ENCODE measurements at regions not wholly inside any gene's neighbourhood (a gene's known extent, or its start where the extent isn't known, plus 50 kb on each side); places are given as distances from the start of the nearest gene placed in this dataset.
A peak's percentile ranks its signal among the peaks of the same experiment; 100 is the strongest.

DNA sequence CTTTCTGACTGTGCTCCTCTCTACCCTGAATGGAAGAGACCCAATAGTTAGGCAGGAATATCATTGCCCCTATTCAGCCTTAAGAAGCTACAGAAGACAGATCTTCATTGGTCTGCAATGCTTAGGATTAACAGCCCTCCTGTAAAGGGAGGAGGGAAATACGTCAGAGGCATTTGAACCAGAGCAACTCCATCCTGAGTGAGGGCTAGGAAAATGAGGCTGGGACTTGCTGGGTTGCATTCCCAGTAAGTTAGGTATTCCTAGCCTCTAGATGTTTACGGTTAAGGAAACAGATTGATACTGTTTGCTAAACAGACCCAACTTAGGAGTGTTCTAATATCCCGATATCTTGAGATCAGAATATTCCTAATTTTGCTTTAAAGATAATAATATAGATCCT is 63.5 kb downstream of the PCDH18 start:
- DNase-seq (ENCODE audit: low spot score) (no peak), ATAC-seq (no peak)
- intact Hi-C loops (cut with DNase I): no loop called here

- ATAC-seq (no peak), DNase-seq (ENCODE audit: low spot score) (no peak)
- intact Hi-C loops (cut with DNase I): no loop called here
These were observed 64.8 kb downstream of the PCDH18 start for GRCh38 chr4:137467537-137467936.

- DNase-seq (ENCODE audit: low spot score) (no peak), ATAC-seq (no peak)
- intact Hi-C loops (cut with DNase I): no loop called here
These were observed 68.8 kb downstream of the PCDH18 start for GRCh38 chr4:137463377-137464003.

DNA sequence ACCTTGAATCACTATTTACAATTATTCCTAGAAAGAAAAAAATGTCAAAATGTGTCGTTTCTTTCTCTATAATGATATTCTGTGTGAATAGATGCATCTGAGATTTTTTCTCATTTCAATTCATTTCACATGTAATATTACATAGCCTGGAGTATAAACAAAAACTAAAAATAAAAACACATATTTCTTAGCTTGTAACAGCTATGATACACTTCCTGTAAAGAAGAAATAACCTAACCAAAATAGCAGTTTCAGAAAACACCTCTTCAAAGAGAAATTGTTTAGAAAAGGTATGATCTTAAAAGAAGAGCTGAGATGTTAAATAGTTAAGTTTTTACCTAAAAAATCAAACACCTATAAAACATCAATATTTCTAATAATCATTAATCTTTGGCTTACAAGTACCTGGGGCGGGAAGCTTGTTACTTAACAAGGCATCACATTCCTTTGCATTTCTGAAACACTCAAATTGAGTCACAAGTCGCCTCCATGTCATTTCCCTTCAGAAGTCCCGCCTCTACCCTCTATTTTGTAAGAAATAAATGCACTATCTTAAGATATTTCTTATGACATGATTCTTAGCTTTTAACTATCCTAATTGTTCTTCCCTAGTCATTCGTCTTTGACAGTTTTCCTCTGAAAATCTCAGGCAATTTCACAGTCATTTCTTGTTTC is 76.5 kb downstream of the PCDH18 start:
- DNase-seq (ENCODE audit: low spot score) (no peak), ATAC-seq (no peak)
- intact Hi-C loops (cut with DNase I): no loop called here

- DNase-seq (ENCODE audit: low spot score): no peak
- ATAC-seq: no peak
- intact Hi-C loops (cut with DNase I): no loop called here
These were observed 77.5 kb downstream of the PCDH18 start for GRCh38 chr4:137454767-137455166.

- intact Hi-C loops (cut with DNase I): no loop called here
- DNase-seq (ENCODE audit: low spot score) (no peak), ATAC-seq (no peak)
These were observed 79.5 kb downstream of the PCDH18 start for GRCh38 chr4:137452799-137453198.

DNA sequence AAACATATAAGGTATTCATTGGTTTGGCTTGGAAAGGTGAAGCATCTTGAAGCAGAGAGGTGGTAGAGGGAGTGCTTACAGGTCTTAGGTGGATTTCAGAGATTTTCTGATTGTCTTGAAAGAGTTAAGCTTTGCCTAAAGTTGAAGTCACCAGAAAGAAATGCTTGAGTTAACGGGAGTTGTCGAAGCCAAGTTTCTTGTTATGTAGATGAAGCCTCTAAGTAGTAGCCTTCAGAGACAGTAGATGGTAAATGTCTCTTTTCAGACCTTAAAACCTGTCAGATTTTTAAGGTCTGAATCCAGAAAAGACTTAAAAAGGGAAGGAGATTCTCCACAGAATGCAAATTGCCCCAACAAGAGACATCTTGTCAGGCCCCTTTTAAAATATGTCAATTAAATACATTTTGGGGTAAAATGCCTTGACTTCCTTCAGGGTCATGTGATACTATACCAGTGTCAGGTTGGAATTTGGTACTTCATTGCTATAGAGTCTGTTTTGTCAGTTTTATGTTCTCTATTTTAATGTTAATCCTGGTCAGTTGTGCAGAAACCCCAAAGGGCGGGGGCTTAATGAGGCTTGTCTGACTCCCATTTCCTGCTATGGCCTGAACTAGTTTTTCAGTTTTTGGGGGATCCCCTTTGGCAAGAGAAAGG is 81.0 kb downstream of the PCDH18 start:
- ATAC-seq: no peak

GRCh38 chr4:137448402-137448801 is 83.9 kb downstream of the PCDH18 start:
- ATAC-seq (no peak), DNase-seq (ENCODE audit: low spot score) (no peak)
- intact Hi-C loops (cut with DNase I): no loop called here

More for the DNA sequence above, 81.0 kb downstream of the PCDH18 start:
- no peak for DNase-seq (ENCODE audit: low spot score)
- intact Hi-C loops (cut with DNase I): no loop called here

- intact Hi-C loops (cut with DNase I): no loop called here
- DNase-seq (ENCODE audit: low spot score) (no peak), ATAC-seq (no peak)
These were observed 86.2 kb downstream of the PCDH18 start for GRCh38 chr4:137446071-137446470.

- intact Hi-C loops (cut with DNase I): no loop called here
- ATAC-seq (no peak), DNase-seq (ENCODE audit: low spot score) (no peak)
These were observed 89.1 kb downstream of the PCDH18 start for GRCh38 chr4:137443031-137443800.

DNA sequence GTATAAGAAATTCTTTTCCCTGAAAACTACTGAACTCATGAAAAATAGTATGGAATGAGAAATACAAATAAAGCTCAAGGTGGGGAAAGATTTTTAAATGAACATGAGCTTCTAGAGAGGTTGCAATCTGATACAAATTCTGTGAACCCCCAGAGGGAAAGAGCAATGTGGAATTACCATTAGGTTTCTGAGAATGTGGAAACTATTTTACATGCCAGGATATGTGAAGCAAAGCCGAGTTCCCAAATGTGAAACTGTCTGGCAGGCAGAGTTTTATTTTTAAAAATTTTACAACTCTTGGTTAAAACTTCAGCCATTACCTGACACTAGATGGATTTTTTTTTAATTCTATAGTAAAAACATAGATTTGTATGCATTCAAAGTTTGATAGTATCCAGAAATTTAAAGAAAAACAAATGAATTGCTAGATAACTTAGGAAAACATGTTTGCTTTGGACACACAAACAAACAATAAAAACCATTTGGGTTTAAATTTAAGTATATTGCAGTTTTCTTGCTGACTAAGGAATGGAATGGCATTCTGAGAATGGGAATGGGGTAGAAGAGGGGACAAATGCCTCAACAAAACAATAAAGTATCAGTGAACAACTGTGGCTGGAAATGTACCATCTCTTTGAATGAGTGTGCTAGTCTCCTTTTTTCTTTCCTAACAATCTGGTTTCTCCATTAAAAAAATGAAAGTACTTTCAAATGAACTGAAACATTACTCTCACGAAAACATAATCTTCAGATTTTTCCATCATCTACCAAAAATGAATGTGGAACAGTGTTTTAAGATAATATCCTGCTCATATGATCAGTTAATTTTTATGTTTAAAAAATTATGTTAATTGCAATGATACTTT is 99.6 kb downstream of the PCDH18 start:
- ATAC-seq: peak; percentile 78
- DNase-seq (ENCODE audit: low spot score): no peak
- intact Hi-C loops (cut with DNase I): no loop called here

DNA sequence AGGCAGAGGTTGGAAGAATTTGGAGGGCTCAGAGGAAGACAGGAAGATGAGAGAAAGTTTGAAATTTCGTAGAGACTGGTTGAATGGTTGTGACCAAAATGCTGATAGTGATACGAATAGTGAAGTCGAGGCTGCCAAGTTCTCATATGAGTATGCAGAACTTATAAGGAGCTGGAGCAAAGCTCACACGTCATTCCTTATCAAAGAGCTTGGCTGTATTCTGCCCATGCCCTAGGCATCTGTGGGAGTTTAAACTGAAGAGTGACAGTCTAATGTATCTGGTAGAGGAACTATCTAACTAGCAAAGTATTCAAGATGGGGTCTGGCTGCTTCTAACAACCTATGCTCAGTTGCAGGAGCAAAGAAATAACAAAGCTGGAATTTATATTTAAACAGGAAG is 102.1 kb downstream of the PCDH18 start:
- no peak for DNase-seq (ENCODE audit: low spot score)
- intact Hi-C loops (cut with DNase I): no loop called here
- ATAC-seq: no peak

- intact Hi-C loops (cut with DNase I): no loop called here
- DNase-seq (ENCODE audit: low spot score) (no peak), ATAC-seq (peak; percentile 36)
These were observed 104.9 kb downstream of the PCDH18 start for GRCh38 chr4:137427411-137427810.

DNA sequence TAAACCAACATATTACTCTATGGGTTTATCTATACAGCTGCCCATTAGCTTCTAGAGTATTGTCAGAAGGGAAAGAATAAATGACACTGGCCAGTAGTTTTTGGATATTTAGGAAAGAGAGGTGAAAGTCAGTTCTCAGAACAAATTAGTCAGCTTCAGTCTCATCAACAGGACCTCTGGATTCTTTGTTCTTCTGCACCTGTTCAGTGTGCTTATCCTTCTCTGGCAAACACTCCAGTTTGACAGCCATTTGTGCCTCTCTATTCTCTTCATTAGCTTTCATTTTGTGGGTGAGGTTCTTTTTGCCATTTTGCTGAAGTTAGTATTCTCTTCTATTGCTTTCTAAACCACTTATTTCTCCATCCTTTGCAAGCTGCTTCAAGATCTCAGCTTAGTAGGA is 107.0 kb downstream of the PCDH18 start:
- DNase-seq (ENCODE audit: low spot score) (no peak), ATAC-seq (no peak)
- intact Hi-C loops (cut with DNase I): no loop called here

- DNase-seq (ENCODE audit: low spot score) (no peak), ATAC-seq (no peak)
- intact Hi-C loops (cut with DNase I): no loop called here
These were observed 109.6 kb downstream of the PCDH18 start for GRCh38 chr4:137422666-137423065.

DNA sequence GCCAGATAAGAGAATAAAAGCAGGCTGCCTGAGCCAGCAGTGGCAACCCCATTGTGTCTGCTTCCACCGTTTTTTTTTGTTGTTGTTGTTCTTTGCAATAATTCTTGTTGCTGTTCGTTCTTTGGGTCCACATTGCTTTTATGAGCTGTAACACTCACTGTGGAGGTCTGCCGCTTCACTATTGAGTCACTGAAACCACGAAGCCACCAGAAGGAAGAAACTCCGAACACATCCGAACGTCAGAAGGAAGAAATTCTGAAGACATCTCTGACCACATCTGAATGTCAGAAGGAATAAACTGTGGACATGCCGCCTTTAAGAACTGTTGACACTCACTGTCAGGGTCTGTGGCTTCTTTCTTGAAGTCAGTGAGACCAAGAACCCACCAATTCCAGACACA is 110.5 kb downstream of the PCDH18 start:
- DNase-seq (ENCODE audit: low spot score) (no peak), ATAC-seq (no peak)
- intact Hi-C loops (cut with DNase I): no loop called here

- intact Hi-C loops (cut with DNase I): no loop called here
- DNase-seq (ENCODE audit: low spot score) (no peak), ATAC-seq (no peak)
These were observed 111.3 kb downstream of the PCDH18 start for GRCh38 chr4:137420901-137421396.

- intact Hi-C loops (cut with DNase I): no loop called here
- DNase-seq (ENCODE audit: low spot score): no peak
- no peak for ATAC-seq
These were observed 114.6 kb downstream of the PCDH18 start for GRCh38 chr4:137417676-137418075.

- ATAC-seq: no peak
- DNase-seq (ENCODE audit: low spot score): no peak
- intact Hi-C loops (cut with DNase I): no loop called here
These were observed 117.5 kb downstream of the PCDH18 start for GRCh38 chr4:137414802-137415201.

Measured in sciatic nerve (tissue), 2 donors.